PC-9 (cell line): ENCODE measurements at regions not wholly inside any gene's neighbourhood (a gene's known extent, or its start where the extent isn't known, plus 50 kb on each side); places are given as distances from the start of the nearest gene placed in this dataset.

Source experiments
- BruUV-seq: library from RNA; stranded (reverse); fragments of 400-500 nt; replicated peaks from 2 replicates; lab custom pipeline; 2021; lab: Mats Ljungman, UMichigan
- CTCF ChIA-PET: fragments of 300-600 bp; sonication (Branson Sonifier 250); formaldehyde crosslinking; loops from one replicate; lab custom pipeline; 2022; ENCODE audit warnings: antibody characterized with exemption; lab: Charles Lee
- POLR2A ChIA-PET: fragments of 300-600 bp; sonication (Branson Sonifier 250); formaldehyde crosslinking; loops from one replicate; lab custom pipeline; 2022; ENCODE audit warnings: antibody characterized with exemption; ENCODE audit not compliant: unreplicated experiment; lab: Charles Lee
- DNase-seq, 2 experiments: peaks; one replicate each; pipeline versions ENCODE4 v3.0.0 to v3.0.0-alpha.2; 2015 to 2022; ENCODE audit warnings: mixed read lengths in 1 of 2
- H2AFZ ChIP-seq: fragments of 200-600 bp; sonication (generic); 2 replicates; pipeline ENCODE4 v1.8.1; 2017; ENCODE audit warnings: antibody characterized with exemption
- H3F3A ChIP-seq: fragments of 200-600 bp; sonication (generic); 2 replicates; pipeline ENCODE4 v1.8.1; 2017; ENCODE audit warnings: antibody characterized with exemption, mild to moderate bottlenecking, low read depth; ENCODE audit not compliant: insufficient read depth
- H3K27ac ChIP-seq: fragments of 200-600 bp; sonication (generic); 2 replicates; pipeline ENCODE4 v1.6.1; 2016; ENCODE audit warnings: mixed run types
- H3K27me3 ChIP-seq: fragments of 200-600 bp; sonication (generic); 2 replicates; pipeline ENCODE4 v1.6.1; 2016; ENCODE audit warnings: low read depth, mixed run types; ENCODE audit not compliant: insufficient read depth
- H3K36me3 ChIP-seq: fragments of 200-600 bp; sonication (generic); 2 replicates; pipeline ENCODE4 v1.6.1; 2016; ENCODE audit warnings: low read depth, mixed run types
- H3K4me1 ChIP-seq: fragments of 200-600 bp; sonication (generic); replicated peaks from 2 replicates; pipeline ENCODE4 v1.6.1; 2016; ENCODE audit warnings: mixed run types; ENCODE audit not compliant: insufficient read depth
- H3K4me2 ChIP-seq: fragments of 200-600 bp; sonication (generic); 2 replicates; pipeline ENCODE4 v1.6.1; 2017; ENCODE audit warnings: mixed run types
- H3K4me3 ChIP-seq: fragments of 200-600 bp; sonication (generic); 2 replicates; pipeline ENCODE4 v1.6.1; 2016; ENCODE audit warnings: mixed run types
- H3K79me2 ChIP-seq: fragments of 200-600 bp; sonication (generic); 2 replicates; pipeline ENCODE4 v1.6.1; 2017; ENCODE audit warnings: low read depth, mixed run types
- H3K9me2 ChIP-seq: fragments of 200-600 bp; sonication (generic); 2 replicates; pipeline ENCODE4 v1.8.1; 2017; ENCODE audit warnings: mild to moderate bottlenecking; ENCODE audit not compliant: insufficient read depth
- H3K9me3 ChIP-seq: fragments of 200-600 bp; sonication (generic); 2 replicates; pipeline ENCODE4 v1.8.1; 2016; ENCODE audit warnings: low read depth; ENCODE audit not compliant: insufficient read depth
- H4K20me1 ChIP-seq: fragments of 200-600 bp; sonication (generic); 2 replicates; pipeline ENCODE4 v1.8.1; 2017; ENCODE audit not compliant: insufficient read depth
- EZH2 ChIP-seq: fragments of 200-600 bp; sonication (generic); IDR thresholded peaks from 2 replicates; pipeline ENCODE4 v1.8.0; 2017; ENCODE audit warnings: antibody characterized with exemption, low read depth
- intact Hi-C: fragments of 100-400 bp; cut with micrococcal nuclease; formaldehyde crosslinking; loops from one replicate; pipeline ENCODE4 v1.10.0; 2022; ENCODE audit not compliant: unreplicated experiment
- TF ChIP-seq, protein P1 (sequence below): fragments of 200-600 bp; sonication (generic); conservative IDR thresholded peaks from 2 replicates; pipeline ENCODE4 v1.6.1; 2017; ENCODE audit warnings: mixed run types, antibody characterized with exemption, mild to moderate bottlenecking, moderate library complexity

DNA sequence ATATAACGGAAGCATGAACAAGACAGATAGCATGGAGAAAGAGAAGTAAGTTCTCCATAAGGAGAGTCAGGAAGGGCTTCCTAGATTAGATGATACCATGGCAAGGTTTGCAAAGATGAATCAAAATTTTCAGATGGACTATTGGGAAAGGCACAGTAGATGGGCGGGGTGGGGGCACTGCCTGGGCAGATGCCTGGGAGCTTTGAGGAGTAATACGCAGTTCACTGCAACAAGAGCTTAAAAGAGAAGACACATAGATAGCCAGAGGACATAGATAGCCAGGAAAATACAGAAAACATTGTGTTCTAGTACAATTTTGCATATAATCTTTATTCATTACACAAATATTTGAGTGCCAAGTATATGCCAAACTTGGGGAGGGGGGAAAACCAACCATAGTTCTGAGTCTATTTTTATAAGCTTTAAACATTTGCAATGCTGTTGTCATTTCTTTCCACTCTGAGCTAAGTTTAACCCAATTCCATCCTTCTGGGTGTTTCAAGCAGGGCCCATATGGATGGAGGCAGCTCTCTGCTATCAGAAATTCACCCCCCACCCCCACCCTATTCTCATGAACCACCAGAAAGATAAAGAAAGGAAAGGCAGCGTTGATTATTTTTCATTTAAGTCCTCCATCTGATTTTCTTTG is 120.6 kb downstream of the NUF2 start:
- ChIA-PET CTCF (interaction anchor here (0.6 kb wide), 1 partner anchor 1223 kb away, joined by 3 read pairs; no protein-coding TSS in a partner anchor), POLR2A (no interaction called here)
- Histone ChIP-seq H3K4me1 (no peaks in the 10 kb centered on the region), H3K79me2 (no peaks in the 10 kb centered on the region), H4K20me1 (no peaks in the 10 kb centered on the region), H3K9me2 (no peaks in the 10 kb centered on the region), H3K9me3 (no peaks in the 10 kb centered on the region), H3K27me3 (peaks cover 26% of the 10 kb centered on the region), H3K27ac (no peak overlapping the region), H3K4me3 (no peak overlapping the region), H3F3A (no peaks in the 10 kb centered on the region), H2AFZ (no peak overlapping the region), H3K4me2 (no peak overlapping the region), H3K36me3 (no peaks in the 10 kb centered on the region)
- TF ChIP-seq, protein P1, sequence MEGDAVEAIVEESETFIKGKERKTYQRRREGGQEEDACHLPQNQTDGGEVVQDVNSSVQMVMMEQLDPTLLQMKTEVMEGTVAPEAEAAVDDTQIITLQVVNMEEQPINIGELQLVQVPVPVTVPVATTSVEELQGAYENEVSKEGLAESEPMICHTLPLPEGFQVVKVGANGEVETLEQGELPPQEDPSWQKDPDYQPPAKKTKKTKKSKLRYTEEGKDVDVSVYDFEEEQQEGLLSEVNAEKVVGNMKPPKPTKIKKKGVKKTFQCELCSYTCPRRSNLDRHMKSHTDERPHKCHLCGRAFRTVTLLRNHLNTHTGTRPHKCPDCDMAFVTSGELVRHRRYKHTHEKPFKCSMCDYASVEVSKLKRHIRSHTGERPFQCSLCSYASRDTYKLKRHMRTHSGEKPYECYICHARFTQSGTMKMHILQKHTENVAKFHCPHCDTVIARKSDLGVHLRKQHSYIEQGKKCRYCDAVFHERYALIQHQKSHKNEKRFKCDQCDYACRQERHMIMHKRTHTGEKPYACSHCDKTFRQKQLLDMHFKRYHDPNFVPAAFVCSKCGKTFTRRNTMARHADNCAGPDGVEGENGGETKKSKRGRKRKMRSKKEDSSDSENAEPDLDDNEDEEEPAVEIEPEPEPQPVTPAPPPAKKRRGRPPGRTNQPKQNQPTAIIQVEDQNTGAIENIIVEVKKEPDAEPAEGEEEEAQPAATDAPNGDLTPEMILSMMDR, result no peak
- TF ChIP-seq EZH2, result no peak
- DNase-seq, result no peak
- intact Hi-C loops, result no loop called here
- no TSS peak for BruUV-seq

DNA sequence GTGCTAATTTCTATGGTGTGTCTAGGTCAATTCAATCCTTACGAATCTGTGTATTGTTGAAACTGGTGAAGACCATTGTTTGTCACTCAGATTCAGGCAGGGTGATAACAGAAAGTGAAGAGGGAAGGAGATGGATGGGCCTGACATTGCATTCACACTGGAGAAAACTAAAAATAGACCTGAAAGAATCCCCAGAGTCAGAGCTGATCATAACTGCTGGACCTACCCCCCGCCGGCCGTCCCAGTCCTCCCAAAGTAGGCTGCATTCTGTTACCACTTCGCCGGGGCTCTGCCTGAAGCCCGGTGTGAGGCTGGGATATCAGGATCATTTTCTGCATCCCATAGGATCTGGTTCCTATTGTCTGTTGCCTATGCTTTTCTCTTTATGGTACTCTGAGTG is 121.1 kb downstream of the NUF2 start:
- H4K20me1 ChIP-seq, result no peaks in the 10 kb centered on the region
- no peak for DNase-seq
- no peaks in the 10 kb centered on the region for H3K79me2 ChIP-seq
- H3K36me3 ChIP-seq, result no peaks in the 10 kb centered on the region
- no peak for TF ChIP-seq EZH2
- TF ChIP-seq, protein P1, result no peak
- ChIA-PET POLR2A (no interaction called here), CTCF (no interaction called here)
- no peak overlapping the region for H3K4me2 ChIP-seq
- intact Hi-C loops, result no loop called here
- no TSS peak for BruUV-seq
- no peaks in the 10 kb centered on the region for H3K9me2 ChIP-seq
- no peaks in the 10 kb centered on the region for H3K4me1 ChIP-seq
- H3K9me3 ChIP-seq, result no peaks in the 10 kb centered on the region
- no peak overlapping the region for H3K4me3 ChIP-seq
- H3K27ac ChIP-seq, result no peak overlapping the region
- no peaks in the 10 kb centered on the region for H3F3A ChIP-seq
- H2AFZ ChIP-seq, result no peak overlapping the region
- peaks cover 26% of the 10 kb centered on the region for H3K27me3 ChIP-seq

DNA sequence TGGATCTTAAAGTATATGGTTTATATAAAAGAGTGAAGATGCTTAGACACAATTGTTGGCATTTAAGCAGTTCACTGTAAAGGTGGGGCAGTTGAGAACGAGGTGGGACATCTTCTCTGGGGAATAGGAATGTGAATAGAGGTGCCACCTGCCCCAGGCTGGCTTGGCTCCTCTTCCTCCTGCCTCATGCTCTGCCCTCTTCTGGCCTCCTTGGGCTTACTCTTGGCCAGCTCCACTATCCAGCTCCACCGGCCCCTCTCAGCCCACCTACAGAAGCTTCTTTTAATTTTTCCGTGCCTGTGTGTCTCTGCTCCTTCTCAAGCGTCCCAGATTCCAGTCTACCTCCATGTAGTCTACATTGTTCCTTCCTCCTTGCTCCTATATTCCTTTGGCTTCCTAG is 122.1 kb downstream of the NUF2 start:
- ChIA-PET POLR2A (no interaction called here), CTCF (no interaction called here)
- no peaks in the 10 kb centered on the region for H3K36me3 ChIP-seq
- intact Hi-C loops, result no loop called here
- H3K4me1 ChIP-seq, result no peaks in the 10 kb centered on the region
- no peak overlapping the region for H3K4me3 ChIP-seq
- H3K4me2 ChIP-seq, result no peak overlapping the region
- DNase-seq, result no peak
- H3K27me3 ChIP-seq, result peaks cover 26% of the 10 kb centered on the region
- H3K79me2 ChIP-seq, result no peaks in the 10 kb centered on the region
- H3K27ac ChIP-seq, result no peak overlapping the region
- H3K9me2 ChIP-seq, result no peaks in the 10 kb centered on the region
- no peak for TF ChIP-seq EZH2
- TF ChIP-seq, protein P1, result no peak
- no peak overlapping the region for H2AFZ ChIP-seq
- H4K20me1 ChIP-seq, result no peaks in the 10 kb centered on the region
- no peaks in the 10 kb centered on the region for H3K9me3 ChIP-seq
- H3F3A ChIP-seq, result no peaks in the 10 kb centered on the region
- no TSS peak for BruUV-seq
